OCI-LY1 (cell line): ENCODE measurements at regions not wholly inside any gene's neighbourhood (a gene's known extent, or its start where the extent isn't known, plus 50 kb on each side); places are given as distances from the start of the nearest gene placed in this dataset.

Source experiments
- EZH2 ChIP-seq: fragments of 200-600 bp; sonication (generic), shearing (Covaris generic); IDR thresholded peaks from 2 replicates; pipeline ENCODE4 v1.8.0; 2017; ENCODE audit warnings: borderline replicate concordance, mixed run types, mild to moderate bottlenecking, antibody characterized with exemption, low read length, moderate library complexity, mixed read lengths
- TF ChIP-seq, protein P1 (sequence below): fragments of 200-600 bp; sonication (generic), shearing (Covaris generic); IDR thresholded peaks from 2 replicates; pipeline ENCODE4 v1.5.1; 2017; ENCODE audit warnings: mild to moderate bottlenecking, antibody characterized with exemption, low read length, moderate library complexity, mixed read lengths

DNA sequence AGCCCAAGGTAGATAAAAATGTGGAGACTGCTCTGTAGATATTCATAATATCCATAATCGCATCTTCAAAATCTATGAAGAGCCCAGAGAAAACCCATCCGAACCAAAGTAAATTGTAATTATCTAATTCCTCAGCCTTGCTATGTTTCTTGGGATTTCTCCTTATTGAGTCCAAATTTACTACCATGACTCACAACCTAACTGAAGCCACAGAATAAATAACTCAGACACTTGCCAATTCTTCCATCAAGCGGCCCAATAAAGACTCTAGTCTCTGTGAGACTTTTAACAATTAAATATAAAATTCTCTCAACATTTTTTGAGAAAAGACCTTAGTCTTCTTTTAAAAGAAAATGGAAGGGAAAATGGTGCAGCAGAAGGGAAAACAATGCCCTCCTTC, 409.8 kb downstream of the DAD1 start:
- TF ChIP-seq, protein P1, sequence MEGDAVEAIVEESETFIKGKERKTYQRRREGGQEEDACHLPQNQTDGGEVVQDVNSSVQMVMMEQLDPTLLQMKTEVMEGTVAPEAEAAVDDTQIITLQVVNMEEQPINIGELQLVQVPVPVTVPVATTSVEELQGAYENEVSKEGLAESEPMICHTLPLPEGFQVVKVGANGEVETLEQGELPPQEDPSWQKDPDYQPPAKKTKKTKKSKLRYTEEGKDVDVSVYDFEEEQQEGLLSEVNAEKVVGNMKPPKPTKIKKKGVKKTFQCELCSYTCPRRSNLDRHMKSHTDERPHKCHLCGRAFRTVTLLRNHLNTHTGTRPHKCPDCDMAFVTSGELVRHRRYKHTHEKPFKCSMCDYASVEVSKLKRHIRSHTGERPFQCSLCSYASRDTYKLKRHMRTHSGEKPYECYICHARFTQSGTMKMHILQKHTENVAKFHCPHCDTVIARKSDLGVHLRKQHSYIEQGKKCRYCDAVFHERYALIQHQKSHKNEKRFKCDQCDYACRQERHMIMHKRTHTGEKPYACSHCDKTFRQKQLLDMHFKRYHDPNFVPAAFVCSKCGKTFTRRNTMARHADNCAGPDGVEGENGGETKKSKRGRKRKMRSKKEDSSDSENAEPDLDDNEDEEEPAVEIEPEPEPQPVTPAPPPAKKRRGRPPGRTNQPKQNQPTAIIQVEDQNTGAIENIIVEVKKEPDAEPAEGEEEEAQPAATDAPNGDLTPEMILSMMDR = no peak
- TF ChIP-seq EZH2 = no peak
